ENCODE measurements at regions not wholly inside any gene's neighbourhood (a gene's known extent, or its start where the extent isn't known, plus 50 kb on each side); places are given as distances from the start of the nearest gene placed in this dataset.

DNA sequence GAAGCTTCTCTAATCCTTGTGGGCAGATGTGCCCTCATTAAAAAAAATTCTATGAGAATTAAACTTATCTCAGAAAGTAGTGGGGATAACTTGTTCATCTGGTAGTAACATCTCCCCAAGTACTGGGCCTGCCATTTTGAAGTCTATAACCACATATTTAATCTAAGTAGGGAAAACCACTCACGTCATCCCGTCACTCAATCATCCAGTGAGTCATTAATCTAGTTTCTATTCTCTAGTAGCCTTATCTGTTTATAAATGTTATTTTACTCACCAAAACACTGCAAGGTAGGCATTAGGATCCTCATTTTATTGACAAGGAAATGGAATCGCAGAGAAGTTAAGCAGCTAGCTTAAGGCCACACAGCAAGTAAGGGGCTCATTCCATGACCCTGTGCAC is 221.9 kb downstream of the ATG4C start:
- H3K9me3 ChIP-seq (ENCODE audit: low read depth, low read length, poor library complexity, severe bottlenecking), result no peaks in the 10 kb centered on the region
- CTCF ChIA-PET, result no interaction called here
- H3K4me1 ChIP-seq (ENCODE audit: insufficient read depth, low read length, poor library complexity, severe bottlenecking), result no peaks in the 10 kb centered on the region
- no peaks in the 10 kb centered on the region for H3K27me3 ChIP-seq (replicated peaks; ENCODE audit: insufficient read depth, low read depth, low read length, poor library complexity)
- DNase-seq (ENCODE audit: low spot score), result no peak
- H3K4me3 ChIP-seq (ENCODE audit: low read depth, low read length, poor library complexity, severe bottlenecking), result no peak overlapping the region
- no peaks in the 10 kb centered on the region for H3K36me3 ChIP-seq (ENCODE audit: insufficient read depth, low read length, poor library complexity, severe bottlenecking)
- H3K27ac ChIP-seq (ENCODE audit: low read depth, low read length, poor library complexity, severe bottlenecking), result no peak overlapping the region
- TF ChIP-seq EZH2 (IDR thresholded peaks at IDR 0.05; ENCODE audit: borderline replicate concordance, low read depth, low read length, poor library complexity, severe bottlenecking), result no peak
- TF ChIP-seq, protein P1, sequence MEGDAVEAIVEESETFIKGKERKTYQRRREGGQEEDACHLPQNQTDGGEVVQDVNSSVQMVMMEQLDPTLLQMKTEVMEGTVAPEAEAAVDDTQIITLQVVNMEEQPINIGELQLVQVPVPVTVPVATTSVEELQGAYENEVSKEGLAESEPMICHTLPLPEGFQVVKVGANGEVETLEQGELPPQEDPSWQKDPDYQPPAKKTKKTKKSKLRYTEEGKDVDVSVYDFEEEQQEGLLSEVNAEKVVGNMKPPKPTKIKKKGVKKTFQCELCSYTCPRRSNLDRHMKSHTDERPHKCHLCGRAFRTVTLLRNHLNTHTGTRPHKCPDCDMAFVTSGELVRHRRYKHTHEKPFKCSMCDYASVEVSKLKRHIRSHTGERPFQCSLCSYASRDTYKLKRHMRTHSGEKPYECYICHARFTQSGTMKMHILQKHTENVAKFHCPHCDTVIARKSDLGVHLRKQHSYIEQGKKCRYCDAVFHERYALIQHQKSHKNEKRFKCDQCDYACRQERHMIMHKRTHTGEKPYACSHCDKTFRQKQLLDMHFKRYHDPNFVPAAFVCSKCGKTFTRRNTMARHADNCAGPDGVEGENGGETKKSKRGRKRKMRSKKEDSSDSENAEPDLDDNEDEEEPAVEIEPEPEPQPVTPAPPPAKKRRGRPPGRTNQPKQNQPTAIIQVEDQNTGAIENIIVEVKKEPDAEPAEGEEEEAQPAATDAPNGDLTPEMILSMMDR (conservative IDR thresholded peaks at IDR 0.05; ENCODE audit: low read depth, low read length), result no peak
- intact Hi-C loops (cut with micrococcal nuclease; ENCODE audit: unreplicated experiment), result loop anchor here (10.0 kb wide), 1 partner anchor 439 kb away; no protein-coding TSS in a partner anchor
- BruUV-seq (replicated peaks), result no TSS peak
- POLR2A ChIA-PET (ENCODE audit: low non-redundant PET), result no interaction called here

DNA sequence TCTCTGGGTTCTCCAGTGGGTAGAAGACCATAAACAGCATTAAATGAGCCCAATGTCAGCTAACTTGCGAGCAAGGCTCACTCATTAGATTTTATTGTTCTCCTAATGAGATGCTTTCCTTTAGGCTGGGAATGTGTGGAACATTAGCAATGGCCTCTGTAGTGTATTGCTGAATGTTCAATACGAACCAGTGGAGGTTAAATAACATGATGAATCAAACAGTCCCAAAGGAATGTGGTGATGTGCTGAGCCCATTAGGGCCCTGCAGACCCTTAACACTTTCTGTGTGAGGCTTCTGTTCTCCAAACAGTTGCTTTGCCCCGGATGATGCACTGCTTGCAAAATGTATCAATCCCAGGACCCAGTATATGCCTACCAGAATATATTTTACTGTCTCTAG is 225.5 kb downstream of the ATG4C start:
- Histone ChIP-seq H3K27ac (ENCODE audit: low read depth, low read length, poor library complexity, severe bottlenecking) (no peak overlapping the region), H3K4me3 (ENCODE audit: low read depth, low read length, poor library complexity, severe bottlenecking) (no peak overlapping the region), H3K9me3 (ENCODE audit: low read depth, low read length, poor library complexity, severe bottlenecking) (no peaks in the 10 kb centered on the region), H3K27me3 (replicated peaks; ENCODE audit: insufficient read depth, low read depth, low read length, poor library complexity) (no peaks in the 10 kb centered on the region), H3K36me3 (ENCODE audit: insufficient read depth, low read length, poor library complexity, severe bottlenecking) (no peaks in the 10 kb centered on the region), H3K4me1 (ENCODE audit: insufficient read depth, low read length, poor library complexity, severe bottlenecking) (no peaks in the 10 kb centered on the region)
- BruUV-seq (replicated peaks), result no TSS peak
- TF ChIP-seq, protein P1 (conservative IDR thresholded peaks at IDR 0.05; ENCODE audit: low read depth, low read length), result no peak
- TF ChIP-seq EZH2 (IDR thresholded peaks at IDR 0.05; ENCODE audit: borderline replicate concordance, low read depth, low read length, poor library complexity, severe bottlenecking), result no peak
- ChIA-PET CTCF (no interaction called here), POLR2A (ENCODE audit: low non-redundant PET) (no interaction called here)
- no peak for DNase-seq (ENCODE audit: low spot score)
- intact Hi-C loops (cut with micrococcal nuclease; ENCODE audit: unreplicated experiment), result loop anchor here (10.0 kb wide), 1 partner anchor 435 kb away; no protein-coding TSS in a partner anchor

DNA sequence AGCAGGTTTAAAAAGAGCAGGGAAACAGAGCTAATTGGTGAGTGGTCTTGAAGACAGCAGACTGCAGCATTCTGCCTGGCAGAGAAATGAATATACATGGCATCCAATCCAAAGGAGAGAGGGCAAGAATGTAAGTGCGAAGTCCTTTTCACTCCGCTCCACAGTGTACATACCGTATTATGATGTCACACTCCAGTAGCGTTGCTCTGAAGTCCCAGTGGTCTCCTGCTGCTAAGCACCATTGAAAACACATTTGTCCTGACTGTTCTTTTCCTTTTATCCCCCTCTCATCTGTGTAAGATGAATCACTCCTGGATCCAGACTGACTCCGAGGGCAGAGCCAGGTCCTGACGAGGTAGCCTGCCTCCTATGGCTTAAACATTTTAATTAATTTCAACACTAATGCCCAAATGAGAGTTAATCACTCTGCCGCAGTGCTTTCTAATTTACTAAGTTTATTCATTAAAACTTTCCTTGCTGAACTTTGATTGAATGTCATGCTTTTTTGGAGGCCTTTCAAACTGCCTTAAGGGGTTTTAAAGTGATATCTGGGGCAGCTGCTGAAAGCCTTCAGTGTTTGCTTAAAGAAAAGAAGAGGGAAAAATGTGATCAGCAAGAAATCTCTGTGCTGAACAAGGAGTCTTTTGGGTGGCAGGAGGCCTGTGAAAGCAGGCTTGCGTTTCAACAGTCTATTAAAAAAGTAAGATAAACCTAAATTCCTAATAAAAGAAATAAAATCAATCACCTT is 227.2 kb downstream of the ATG4C start:
- Histone ChIP-seq H3K9me3 (ENCODE audit: low read depth, low read length, poor library complexity, severe bottlenecking) (no peaks in the 10 kb centered on the region), H3K36me3 (ENCODE audit: insufficient read depth, low read length, poor library complexity, severe bottlenecking) (no peaks in the 10 kb centered on the region), H3K4me3 (ENCODE audit: low read depth, low read length, poor library complexity, severe bottlenecking) (no peak overlapping the region), H3K27me3 (replicated peaks; ENCODE audit: insufficient read depth, low read depth, low read length, poor library complexity) (no peaks in the 10 kb centered on the region), H3K4me1 (ENCODE audit: insufficient read depth, low read length, poor library complexity, severe bottlenecking) (no peaks in the 10 kb centered on the region), H3K27ac (ENCODE audit: low read depth, low read length, poor library complexity, severe bottlenecking) (no peak overlapping the region)
- CTCF ChIA-PET, result no interaction called here
- DNase-seq (ENCODE audit: low spot score), result peak; percentile 54
- intact Hi-C loops (cut with micrococcal nuclease; ENCODE audit: unreplicated experiment), result no loop called here
- no TSS peak for BruUV-seq (replicated peaks)
- no peak for TF ChIP-seq EZH2 (IDR thresholded peaks at IDR 0.05; ENCODE audit: borderline replicate concordance, low read depth, low read length, poor library complexity, severe bottlenecking)
- TF ChIP-seq, protein P1 (conservative IDR thresholded peaks at IDR 0.05; ENCODE audit: low read depth, low read length), result no peak
- POLR2A ChIA-PET (ENCODE audit: low non-redundant PET), result no interaction called here

Data from A673 (cell line).